Activated CD8-positive, alpha-beta T cell treated with anti-CD3 and anti-CD28 coated beads for 36 hours (primary cell): ENCODE measurements at regions not wholly inside any gene's neighbourhood (a gene's known extent, or its start where the extent isn't known, plus 50 kb on each side); places are given as distances from the start of the nearest gene placed in this dataset.
"Not testable (repeated sequence)": the region's sequence is repeated elsewhere in the genome, so short reads cannot be mapped to it uniquely, and the experiment has no call there.

Source experiments
- ATAC-seq: fragments of 200-7000 bp; cut with Tn5 transposase; one replicate; pipeline ENCODE4 v1.10.0; 2021; ENCODE audit warnings: mild to moderate bottlenecking, moderate library complexity
- CTCF ChIA-PET: fragments of 350-600 bp; sonication (Branson Sonifier 250); formaldehyde crosslinking; loops from one replicate; lab custom pipeline; 2021; ENCODE audit warnings: antibody characterized with exemption; lab: Charles Lee
- POLR2A ChIA-PET: fragments of 350-600 bp; sonication (Branson Sonifier 250); formaldehyde crosslinking; loops from one replicate; lab custom pipeline; 2021; ENCODE audit warnings: antibody characterized with exemption; lab: Charles Lee
- DNase-seq: peaks from one replicate; pipeline ENCODE4 v3.0.0-alpha.2; 2020
- H3K27ac Mint-ChIP-seq: one replicate; pipeline ENCODE4 v1.8.0; 2021; ENCODE audit warnings: mild to moderate bottlenecking, mixed read lengths
- H3K27me3 Mint-ChIP-seq: one replicate; pipeline ENCODE4 v1.8.0; 2021; ENCODE audit warnings: mixed read lengths
- H3K36me3 Mint-ChIP-seq: one replicate; pipeline ENCODE4 v1.8.0; 2021; ENCODE audit warnings: low read depth, mixed read lengths
- H3K4me1 Mint-ChIP-seq: one replicate; pipeline ENCODE4 v1.8.0; 2021; ENCODE audit warnings: low read depth, mixed read lengths
- H3K4me3 Mint-ChIP-seq: one replicate; pipeline ENCODE4 v1.8.0; 2021; ENCODE audit warnings: mild to moderate bottlenecking, moderate library complexity, mixed read lengths
- H3K9me3 Mint-ChIP-seq: one replicate; pipeline ENCODE4 v1.8.0; 2021; ENCODE audit warnings: mixed read lengths
- CTCF ChIP-seq: fragments of 200-600 bp; IDR thresholded peaks from one replicate; pipeline ENCODE4 v1.8.0; 2022; ENCODE audit warnings: antibody characterized with exemption, mild to moderate bottlenecking
- intact Hi-C: fragments of 100-400 bp; cut with micrococcal nuclease; formaldehyde crosslinking; loops from one replicate; pipeline ENCODE4 v1.10.0; 2022

GRCh38 chr4:55278316-55278715 is 67.7 kb upstream of the SRD5A3 start:
- no peak overlapping the region for H3K27ac Mint-ChIP-seq
- intact Hi-C loops, result no loop called here
- POLR2A ChIA-PET, result no interaction called here

DNA sequence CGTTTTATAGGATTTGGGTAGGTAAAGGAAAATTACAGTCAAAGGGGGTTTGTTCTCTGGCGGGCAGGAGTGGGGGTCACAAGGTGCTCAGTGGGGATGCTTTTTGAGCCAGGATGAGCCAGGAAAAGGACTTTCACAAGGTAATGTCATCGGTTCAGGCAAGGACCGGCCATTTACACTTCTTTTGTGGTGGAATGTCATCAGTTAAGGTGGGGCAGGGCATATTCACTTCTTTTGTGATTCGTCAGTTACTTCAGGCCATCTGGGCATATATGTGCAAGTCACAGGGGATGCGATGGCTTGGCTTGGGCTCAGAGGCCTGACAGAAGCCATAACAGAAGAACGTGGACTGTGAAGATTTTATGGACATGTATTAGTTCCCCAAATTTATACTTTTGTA is 65.6 kb upstream of the SRD5A3 start:
- H3K27ac Mint-ChIP-seq, H3K36me3 Mint-ChIP-seq, H3K4me3 Mint-ChIP-seq, ATAC-seq, POLR2A ChIA-PET, DNase-seq, H3K4me1 Mint-ChIP-seq, intact Hi-C loops, CTCF ChIA-PET: not testable (repeated sequence)
- peaks cover 12% of the 10 kb centered on the region for H3K27me3 Mint-ChIP-seq
- H3K9me3 Mint-ChIP-seq, result peaks cover 22% of the 10 kb centered on the region

More at GRCh38 chr4:55278316-55278715, 67.7 kb upstream of the SRD5A3 start:
- Mint-ChIP-seq H3K9me3 (peaks cover 11% of the 10 kb centered on the region), H3K4me3 (no peak overlapping the region), H3K36me3 (peaks cover 2% of the 10 kb centered on the region), H3K4me1 (no peaks in the 10 kb centered on the region), H3K27me3 (peaks cover 16% of the 10 kb centered on the region)
- CTCF ChIA-PET, result no interaction called here
- no peak for DNase-seq
- no peak for TF ChIP-seq CTCF
- ATAC-seq, result no peak

GRCh38 chr4:55281118-55281683 is 64.8 kb upstream of the SRD5A3 start:
- H3K9me3 Mint-ChIP-seq, result peaks cover 24% of the 10 kb centered on the region
- intact Hi-C loops, H3K4me3 Mint-ChIP-seq, H3K36me3 Mint-ChIP-seq, DNase-seq, H3K4me1 Mint-ChIP-seq, POLR2A ChIA-PET, H3K27ac Mint-ChIP-seq, CTCF ChIA-PET, ATAC-seq: not testable (repeated sequence)
- H3K27me3 Mint-ChIP-seq, result peaks cover 12% of the 10 kb centered on the region

GRCh38 chr4:55284331-55284730 is 61.7 kb upstream of the SRD5A3 start:
- no peak overlapping the region for H3K27ac Mint-ChIP-seq
- no peak for DNase-seq
- intact Hi-C loops, result no loop called here
- no peak for ATAC-seq
- CTCF ChIA-PET, result no interaction called here
- H3K4me3 Mint-ChIP-seq, result no peak overlapping the region
- POLR2A ChIA-PET, result no interaction called here
- H3K27me3 Mint-ChIP-seq, result peaks cover 15% of the 10 kb centered on the region
- no peaks in the 10 kb centered on the region for H3K4me1 Mint-ChIP-seq
- H3K9me3 Mint-ChIP-seq, result peaks cover 24% of the 10 kb centered on the region
- H3K36me3 Mint-ChIP-seq, result peaks cover 2% of the 10 kb centered on the region
- no peak for TF ChIP-seq CTCF

- CTCF ChIA-PET, result no interaction called here
- H3K36me3 Mint-ChIP-seq, result no peaks in the 10 kb centered on the region
- no peak for TF ChIP-seq CTCF
- POLR2A ChIA-PET, result no interaction called here
- DNase-seq, result no peak
- no peak overlapping the region for H3K27ac Mint-ChIP-seq
- H3K27me3 Mint-ChIP-seq, result peaks cover 18% of the 10 kb centered on the region
- no peak overlapping the region for H3K4me3 Mint-ChIP-seq
- H3K9me3 Mint-ChIP-seq, result no peaks in the 10 kb centered on the region
- no peaks in the 10 kb centered on the region for H3K4me1 Mint-ChIP-seq
- ATAC-seq, result no peak
- intact Hi-C loops, result no loop called here
Observed at GRCh38 chr4:55291227-55291640, 54.8 kb upstream of the SRD5A3 start.

- H3K27ac Mint-ChIP-seq, result no peak overlapping the region
- POLR2A ChIA-PET, result no interaction called here
- no peak for TF ChIP-seq CTCF
- ATAC-seq (no peak), DNase-seq (no peak)
- H3K4me3 Mint-ChIP-seq, result no peak overlapping the region
- H3K4me1 Mint-ChIP-seq, result no peaks in the 10 kb centered on the region
- intact Hi-C loops, result no loop called here
- H3K27me3 Mint-ChIP-seq, result peaks cover 27% of the 10 kb centered on the region
- H3K9me3 Mint-ChIP-seq, result no peaks in the 10 kb centered on the region
- H3K36me3 Mint-ChIP-seq, result no peaks in the 10 kb centered on the region
- CTCF ChIA-PET, result no interaction called here
Observed at GRCh38 chr4:55296096-55296495, 49.9 kb upstream of the SRD5A3 start.
